Mammary epithelial cell (primary cell): ENCODE measurements at regions not wholly inside any gene's neighbourhood (a gene's known extent, or its start where the extent isn't known, plus 50 kb on each side); places are given as distances from the start of the nearest gene placed in this dataset.

Experiments
- EZH2 ChIP-seq: IDR thresholded peaks from 2 replicates; pipeline ENCODE4 v1.6.1; 2012; ENCODE audit warnings: low read length, inconsistent platforms, borderline replicate concordance
- TF ChIP-seq, protein P1 (sequence below), 2 donors: IDR thresholded peaks in 1 of 2; conservative IDR thresholded peaks in 1 of 2; 2 replicates each; pipeline ENCODE4 v1.5.1; 2011 to 2012; ENCODE audit warnings: inconsistent platforms in 2 of 2, low read length in 2 of 2, mild to moderate bottlenecking in 2 of 2, control low read depth in 1 of 2, low read depth in 1 of 2; ENCODE audit not compliant: insufficient read depth in 1 of 2; ENCODE audit errors: extremely low read depth in 1 of 2

DNA sequence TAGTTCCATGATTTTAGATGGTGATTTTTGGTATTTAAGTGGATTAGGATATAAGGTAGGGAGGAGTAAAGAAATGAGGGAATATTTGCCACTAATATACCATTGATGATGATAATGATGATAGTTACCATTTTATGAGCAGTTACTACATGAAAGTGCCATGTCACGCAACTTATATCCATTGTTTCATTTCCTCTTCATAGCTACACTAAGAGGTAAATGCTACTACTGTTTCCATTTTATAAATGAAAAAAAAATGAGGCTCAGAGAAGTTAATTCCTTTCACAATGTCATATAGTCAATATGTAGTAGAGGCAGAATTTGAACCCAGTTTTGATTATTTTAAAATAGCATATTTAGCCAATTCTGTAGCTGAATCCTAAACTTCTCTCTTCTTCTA, 112.2 kb upstream of the ADRA1B start:
- TF ChIP-seq, protein P1, sequence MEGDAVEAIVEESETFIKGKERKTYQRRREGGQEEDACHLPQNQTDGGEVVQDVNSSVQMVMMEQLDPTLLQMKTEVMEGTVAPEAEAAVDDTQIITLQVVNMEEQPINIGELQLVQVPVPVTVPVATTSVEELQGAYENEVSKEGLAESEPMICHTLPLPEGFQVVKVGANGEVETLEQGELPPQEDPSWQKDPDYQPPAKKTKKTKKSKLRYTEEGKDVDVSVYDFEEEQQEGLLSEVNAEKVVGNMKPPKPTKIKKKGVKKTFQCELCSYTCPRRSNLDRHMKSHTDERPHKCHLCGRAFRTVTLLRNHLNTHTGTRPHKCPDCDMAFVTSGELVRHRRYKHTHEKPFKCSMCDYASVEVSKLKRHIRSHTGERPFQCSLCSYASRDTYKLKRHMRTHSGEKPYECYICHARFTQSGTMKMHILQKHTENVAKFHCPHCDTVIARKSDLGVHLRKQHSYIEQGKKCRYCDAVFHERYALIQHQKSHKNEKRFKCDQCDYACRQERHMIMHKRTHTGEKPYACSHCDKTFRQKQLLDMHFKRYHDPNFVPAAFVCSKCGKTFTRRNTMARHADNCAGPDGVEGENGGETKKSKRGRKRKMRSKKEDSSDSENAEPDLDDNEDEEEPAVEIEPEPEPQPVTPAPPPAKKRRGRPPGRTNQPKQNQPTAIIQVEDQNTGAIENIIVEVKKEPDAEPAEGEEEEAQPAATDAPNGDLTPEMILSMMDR (conservative IDR thresholded peaks at IDR 0.05 in 1 of 2, IDR thresholded peaks at IDR 0.05 in 1 of 2; ENCODE audit: extremely low read depth in 1 of 2, insufficient read depth in 1 of 2, low read depth in 1 of 2, low read length in 2 of 2): no peak
- no peak for TF ChIP-seq EZH2
